ENCODE measurements at regions not wholly inside any gene's neighbourhood (a gene's known extent, or its start where the extent isn't known, plus 50 kb on each side); places are given as distances from the start of the nearest gene placed in this dataset.

DNA sequence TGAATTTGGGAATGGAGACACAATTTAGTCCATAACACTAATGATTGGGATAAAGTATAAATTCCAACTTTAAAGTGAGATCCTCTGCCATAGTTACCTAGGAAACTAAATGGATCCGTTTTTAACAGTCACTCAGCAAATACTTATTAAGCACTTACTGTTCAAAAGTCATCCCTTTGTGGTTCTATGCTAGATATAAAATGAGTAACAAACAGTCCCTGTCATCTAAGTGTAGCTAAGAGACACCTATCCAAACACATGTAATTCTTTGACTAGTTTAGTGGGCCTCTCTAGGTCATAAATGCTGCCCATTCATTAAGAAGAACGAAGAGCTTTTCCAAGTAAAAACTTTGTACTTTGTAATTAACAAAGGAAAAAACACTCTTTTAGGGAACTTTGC is 244.2 kb upstream of the CDIN1 start:
- TF ChIP-seq, protein P1, sequence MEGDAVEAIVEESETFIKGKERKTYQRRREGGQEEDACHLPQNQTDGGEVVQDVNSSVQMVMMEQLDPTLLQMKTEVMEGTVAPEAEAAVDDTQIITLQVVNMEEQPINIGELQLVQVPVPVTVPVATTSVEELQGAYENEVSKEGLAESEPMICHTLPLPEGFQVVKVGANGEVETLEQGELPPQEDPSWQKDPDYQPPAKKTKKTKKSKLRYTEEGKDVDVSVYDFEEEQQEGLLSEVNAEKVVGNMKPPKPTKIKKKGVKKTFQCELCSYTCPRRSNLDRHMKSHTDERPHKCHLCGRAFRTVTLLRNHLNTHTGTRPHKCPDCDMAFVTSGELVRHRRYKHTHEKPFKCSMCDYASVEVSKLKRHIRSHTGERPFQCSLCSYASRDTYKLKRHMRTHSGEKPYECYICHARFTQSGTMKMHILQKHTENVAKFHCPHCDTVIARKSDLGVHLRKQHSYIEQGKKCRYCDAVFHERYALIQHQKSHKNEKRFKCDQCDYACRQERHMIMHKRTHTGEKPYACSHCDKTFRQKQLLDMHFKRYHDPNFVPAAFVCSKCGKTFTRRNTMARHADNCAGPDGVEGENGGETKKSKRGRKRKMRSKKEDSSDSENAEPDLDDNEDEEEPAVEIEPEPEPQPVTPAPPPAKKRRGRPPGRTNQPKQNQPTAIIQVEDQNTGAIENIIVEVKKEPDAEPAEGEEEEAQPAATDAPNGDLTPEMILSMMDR (IDR thresholded peaks at IDR 0.05), result no peak
- no peak for TF ChIP-seq POLR2A (IDR thresholded peaks at IDR 0.05)
- TF ChIP-seq POLR2AphosphoS5 (IDR thresholded peaks at IDR 0.05), result no peak
- TF ChIP-seq EP300 (IDR thresholded peaks at IDR 0.05), result no peak

Data from gastroesophageal sphincter (tissue), 3 donors.